HL-60 (cell line): ENCODE measurements at regions not wholly inside any gene's neighbourhood (a gene's known extent, or its start where the extent isn't known, plus 50 kb on each side); places are given as distances from the start of the nearest gene placed in this dataset.

Source experiments
- POLR2AphosphoS5 ChIP-seq: IDR thresholded peaks from 2 replicates; pipeline ENCODE4 v1.6.1; 2012; ENCODE audit warnings: low read depth
- TF ChIP-seq, protein P1 (sequence below): IDR thresholded peaks from one replicate; pipeline ENCODE4 v1.5.1; 2011; ENCODE audit warnings: low read length, control low read depth, inconsistent platforms; ENCODE audit not compliant: insufficient read depth
- TF ChIP-seq, protein P2 (sequence below): IDR thresholded peaks from 2 replicates; pipeline ENCODE4 v1.6.1; 2012; ENCODE audit warnings: low read depth; ENCODE audit not compliant: insufficient replicate concordance

DNA sequence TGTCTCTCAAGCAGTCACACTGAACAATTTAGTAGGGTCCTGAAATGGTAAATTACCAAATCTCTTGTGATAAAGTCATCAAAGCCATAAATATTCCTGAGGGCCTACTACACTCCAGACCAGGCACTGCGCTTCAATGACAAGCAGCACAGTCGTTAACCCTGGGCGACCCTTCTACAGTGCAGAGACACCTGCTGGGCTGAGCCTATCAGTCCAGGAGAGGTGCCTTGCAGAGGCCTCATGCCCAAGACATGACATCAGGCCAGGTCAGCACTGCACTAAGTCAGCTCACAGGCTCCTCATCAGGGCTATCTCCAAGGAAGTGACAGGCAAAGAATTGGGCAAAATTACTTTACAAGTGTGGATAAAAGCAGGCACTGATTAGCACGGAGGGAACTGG, 166.4 kb upstream of the EPB41L3 start:
- TF ChIP-seq, protein P1, sequence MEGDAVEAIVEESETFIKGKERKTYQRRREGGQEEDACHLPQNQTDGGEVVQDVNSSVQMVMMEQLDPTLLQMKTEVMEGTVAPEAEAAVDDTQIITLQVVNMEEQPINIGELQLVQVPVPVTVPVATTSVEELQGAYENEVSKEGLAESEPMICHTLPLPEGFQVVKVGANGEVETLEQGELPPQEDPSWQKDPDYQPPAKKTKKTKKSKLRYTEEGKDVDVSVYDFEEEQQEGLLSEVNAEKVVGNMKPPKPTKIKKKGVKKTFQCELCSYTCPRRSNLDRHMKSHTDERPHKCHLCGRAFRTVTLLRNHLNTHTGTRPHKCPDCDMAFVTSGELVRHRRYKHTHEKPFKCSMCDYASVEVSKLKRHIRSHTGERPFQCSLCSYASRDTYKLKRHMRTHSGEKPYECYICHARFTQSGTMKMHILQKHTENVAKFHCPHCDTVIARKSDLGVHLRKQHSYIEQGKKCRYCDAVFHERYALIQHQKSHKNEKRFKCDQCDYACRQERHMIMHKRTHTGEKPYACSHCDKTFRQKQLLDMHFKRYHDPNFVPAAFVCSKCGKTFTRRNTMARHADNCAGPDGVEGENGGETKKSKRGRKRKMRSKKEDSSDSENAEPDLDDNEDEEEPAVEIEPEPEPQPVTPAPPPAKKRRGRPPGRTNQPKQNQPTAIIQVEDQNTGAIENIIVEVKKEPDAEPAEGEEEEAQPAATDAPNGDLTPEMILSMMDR = no peak
- TF ChIP-seq, protein P2, sequence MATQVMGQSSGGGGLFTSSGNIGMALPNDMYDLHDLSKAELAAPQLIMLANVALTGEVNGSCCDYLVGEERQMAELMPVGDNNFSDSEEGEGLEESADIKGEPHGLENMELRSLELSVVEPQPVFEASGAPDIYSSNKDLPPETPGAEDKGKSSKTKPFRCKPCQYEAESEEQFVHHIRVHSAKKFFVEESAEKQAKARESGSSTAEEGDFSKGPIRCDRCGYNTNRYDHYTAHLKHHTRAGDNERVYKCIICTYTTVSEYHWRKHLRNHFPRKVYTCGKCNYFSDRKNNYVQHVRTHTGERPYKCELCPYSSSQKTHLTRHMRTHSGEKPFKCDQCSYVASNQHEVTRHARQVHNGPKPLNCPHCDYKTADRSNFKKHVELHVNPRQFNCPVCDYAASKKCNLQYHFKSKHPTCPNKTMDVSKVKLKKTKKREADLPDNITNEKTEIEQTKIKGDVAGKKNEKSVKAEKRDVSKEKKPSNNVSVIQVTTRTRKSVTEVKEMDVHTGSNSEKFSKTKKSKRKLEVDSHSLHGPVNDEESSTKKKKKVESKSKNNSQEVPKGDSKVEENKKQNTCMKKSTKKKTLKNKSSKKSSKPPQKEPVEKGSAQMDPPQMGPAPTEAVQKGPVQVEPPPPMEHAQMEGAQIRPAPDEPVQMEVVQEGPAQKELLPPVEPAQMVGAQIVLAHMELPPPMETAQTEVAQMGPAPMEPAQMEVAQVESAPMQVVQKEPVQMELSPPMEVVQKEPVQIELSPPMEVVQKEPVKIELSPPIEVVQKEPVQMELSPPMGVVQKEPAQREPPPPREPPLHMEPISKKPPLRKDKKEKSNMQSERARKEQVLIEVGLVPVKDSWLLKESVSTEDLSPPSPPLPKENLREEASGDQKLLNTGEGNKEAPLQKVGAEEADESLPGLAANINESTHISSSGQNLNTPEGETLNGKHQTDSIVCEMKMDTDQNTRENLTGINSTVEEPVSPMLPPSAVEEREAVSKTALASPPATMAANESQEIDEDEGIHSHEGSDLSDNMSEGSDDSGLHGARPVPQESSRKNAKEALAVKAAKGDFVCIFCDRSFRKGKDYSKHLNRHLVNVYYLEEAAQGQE = no peak
- TF ChIP-seq POLR2AphosphoS5 = no peak
